ENCODE measurements at regions not wholly inside any gene's neighbourhood (a gene's known extent, or its start where the extent isn't known, plus 50 kb on each side); places are given as distances from the start of the nearest gene placed in this dataset.

- CTCF ChIA-PET, result no interaction called here
- DNase-seq (ENCODE audit: low read depth, low spot score) (no peak), FAIRE-seq (no peak), ATAC-seq (no peak)
- no peak overlapping the region for H3K9ac ChIP-seq (ENCODE audit: control insufficient read depth, insufficient read depth, low read length)
- SMC1A ChIA-PET (ENCODE audit: uncharacterized antibody, unreplicated experiment), result no interaction called here
- no peaks in the 10 kb centered on the region for H3K36me3 ChIP-seq (ENCODE audit: control insufficient read depth in 2 of 2, insufficient read depth in 2 of 2, low read length in 1 of 2)
- 33% methylated on average over 4 of the region's 4 CpGs for WGBS (ENCODE audit: insufficient coverage, insufficient replicate concordance, low lambda C conversion rate, missing lambda C conversion rate)
- intact Hi-C loops (cut with micrococcal nuclease; ENCODE audit: unreplicated experiment) (no loop called here), in situ Hi-C loops (cut with MboI) (no loop called here)
- no peak overlapping the region for H2AFZ ChIP-seq (ENCODE audit: control insufficient read depth, low read depth, low read length)
- no peak overlapping the region for H3K4me2 ChIP-seq (ENCODE audit: control insufficient read depth, insufficient read depth)
- no peak overlapping the region for H3K4me3 ChIP-seq
- H4K20me1 ChIP-seq (ENCODE audit: control insufficient read depth, insufficient read depth), result no peaks in the 10 kb centered on the region
- H3K79me2 ChIP-seq (ENCODE audit: control insufficient read depth, insufficient read depth, low read length), result no peaks in the 10 kb centered on the region
- RAD21 ChIA-PET (ENCODE audit: unreplicated experiment), result no interaction called here
- no peaks in the 10 kb centered on the region; a peak in 1 of 4 replicates for H3K27me3 ChIP-seq (replicated peaks in 1 of 2; ENCODE audit: control insufficient read depth in 2 of 2, insufficient read depth in 2 of 2, low read length in 1 of 2)
- BruUV-seq (replicated peaks), result no TSS peak
- POLR2A ChIA-PET, result no interaction called here
- H3K4me1 ChIP-seq (ENCODE audit: control insufficient read depth, insufficient read depth, low read length), result no peaks in the 10 kb centered on the region
- no peak overlapping the region for H3K27ac ChIP-seq (ENCODE audit: control insufficient read depth, insufficient read depth)
- no peaks in the 10 kb centered on the region for H3K9me3 ChIP-seq (replicated peaks; ENCODE audit: control insufficient read depth, insufficient read depth, low read length)
- no peak for TF ChIP-seq NRF1 (conservative IDR thresholded peaks at IDR 0.05; ENCODE audit: low read depth, low read length)
- TF ChIP-seq SKIL (IDR thresholded peaks at IDR 0.05; ENCODE audit: low read depth, poor library complexity, severe bottlenecking), result no peak
- no peak for TF ChIP-seq HSF1 (IDR thresholded peaks at IDR 0.05; ENCODE audit: low read depth, low read length)
- TF ChIP-seq CBX3 (IDR thresholded peaks at IDR 0.05; ENCODE audit: borderline replicate concordance, low read depth), result no peak
- no peak for TF ChIP-seq PML (IDR thresholded peaks at IDR 0.05; ENCODE audit: low read length)
- no peak for TF ChIP-seq BACH1 (IDR thresholded peaks at IDR 0.05; ENCODE audit: borderline replicate concordance)
- no peak for TF ChIP-seq ZNF592 (IDR thresholded peaks at IDR 0.05)
- no peak for TF ChIP-seq EP300 (IDR thresholded peaks at IDR 0.05; ENCODE audit: borderline replicate concordance in 1 of 2, control insufficient read depth in 1 of 2, low read depth in 2 of 2, low read length in 2 of 2)
- TF ChIP-seq CEBPZ (IDR thresholded peaks at IDR 0.05; ENCODE audit: low read depth, low read length), result no peak
- no peak for TF ChIP-seq CBFB (IDR thresholded peaks at IDR 0.05; ENCODE audit: low read depth)
- no peak for TF ChIP-seq NBN (IDR thresholded peaks at IDR 0.05)
- no peak for TF ChIP-seq SIX5 (IDR thresholded peaks at IDR 0.05; ENCODE audit: low read depth, low read length, severe bottlenecking)
- TF ChIP-seq HDAC2 (IDR thresholded peaks at IDR 0.05), result no peak
Observed at GRCh38 chr21:38714039-38714817, 91.5 kb upstream of the ETS2 start.
